ENCODE measurements at regions not wholly inside any gene's neighbourhood (a gene's known extent, or its start where the extent isn't known, plus 50 kb on each side); places are given as distances from the start of the nearest gene placed in this dataset.
"Not testable (repeated sequence)": the region's sequence is repeated elsewhere in the genome, so short reads cannot be mapped to it uniquely, and the experiment has no call there.

- no peak for FAIRE-seq
- DNase-seq (ENCODE audit: insufficient read length, low spot score) = no peak
- no peak for TF ChIP-seq POLR2A (IDR thresholded peaks at IDR 0.05; ENCODE audit: low read depth, low read length)
Measured at GRCh38 chrX:45622538-45622937, 421.9 kb upstream of the DIPK2B start.

GRCh38 chrX:45622042-45622423, 421.4 kb upstream of the DIPK2B start:
- no peak for FAIRE-seq
- no peak for TF ChIP-seq POLR2A (IDR thresholded peaks at IDR 0.05; ENCODE audit: low read depth, low read length)

GRCh38 chrX:45621376-45622041, 420.8 kb upstream of the DIPK2B start:
- no peak for TF ChIP-seq POLR2A (IDR thresholded peaks at IDR 0.05; ENCODE audit: low read depth, low read length)
- DNase-seq (ENCODE audit: insufficient read length, low spot score) (no peak), FAIRE-seq (no peak)

More at GRCh38 chrX:45622042-45622423, 421.4 kb upstream of the DIPK2B start:
- no peak for DNase-seq (ENCODE audit: insufficient read length, low spot score)

GRCh38 chrX:45619290-45619689, 418.6 kb upstream of the DIPK2B start:
- DNase-seq (ENCODE audit: insufficient read length, low spot score) (no peak), FAIRE-seq (no peak)
- TF ChIP-seq POLR2A (IDR thresholded peaks at IDR 0.05; ENCODE audit: low read depth, low read length) = no peak

GRCh38 chrX:45615591-45615990, 414.9 kb upstream of the DIPK2B start:
- not testable (repeated sequence) for FAIRE-seq; DNase-seq (ENCODE audit: insufficient read length, low spot score)

- DNase-seq (ENCODE audit: insufficient read length, low spot score) (no peak), FAIRE-seq (no peak)
- TF ChIP-seq POLR2A (IDR thresholded peaks at IDR 0.05; ENCODE audit: low read depth, low read length) = no peak
Measured at GRCh38 chrX:45614853-45615252, 414.2 kb upstream of the DIPK2B start.

GRCh38 chrX:45602151-45602550, 401.5 kb upstream of the DIPK2B start:
- TF ChIP-seq POLR2A (IDR thresholded peaks at IDR 0.05; ENCODE audit: low read depth, low read length) = no peak
- no peak for FAIRE-seq
- no peak for DNase-seq (ENCODE audit: insufficient read length, low spot score)

GRCh38 chrX:45601052-45601451, 400.4 kb upstream of the DIPK2B start:
- DNase-seq (ENCODE audit: insufficient read length, low spot score) (no peak), FAIRE-seq (no peak)
- no peak for TF ChIP-seq POLR2A (IDR thresholded peaks at IDR 0.05; ENCODE audit: low read depth, low read length)

- FAIRE-seq (no peak), DNase-seq (ENCODE audit: insufficient read length, low spot score) (no peak)
- no peak for TF ChIP-seq POLR2A (IDR thresholded peaks at IDR 0.05; ENCODE audit: low read depth, low read length)
Measured at GRCh38 chrX:45598861-45599260, 398.2 kb upstream of the DIPK2B start.

GRCh38 chrX:45596188-45596808, 395.6 kb upstream of the DIPK2B start:
- no peak for TF ChIP-seq POLR2A (IDR thresholded peaks at IDR 0.05; ENCODE audit: low read depth, low read length)
- no peak for DNase-seq (ENCODE audit: insufficient read length, low spot score)
- FAIRE-seq = no peak

- FAIRE-seq = no peak
- DNase-seq (ENCODE audit: insufficient read length, low spot score) = no peak
- TF ChIP-seq POLR2A (IDR thresholded peaks at IDR 0.05; ENCODE audit: low read depth, low read length) = no peak
Measured at GRCh38 chrX:45592101-45592500, 391.4 kb upstream of the DIPK2B start.

GRCh38 chrX:45591650-45592049, 391.0 kb upstream of the DIPK2B start:
- FAIRE-seq = no peak
- DNase-seq (ENCODE audit: insufficient read length, low spot score) = no peak
- no peak for TF ChIP-seq POLR2A (IDR thresholded peaks at IDR 0.05; ENCODE audit: low read depth, low read length)

GRCh38 chrX:45584717-45585116, 384.0 kb upstream of the DIPK2B start:
- no peak for FAIRE-seq
- TF ChIP-seq POLR2A (IDR thresholded peaks at IDR 0.05; ENCODE audit: low read depth, low read length) = no peak
- DNase-seq (ENCODE audit: insufficient read length, low spot score) = no peak

- DNase-seq (ENCODE audit: insufficient read length, low spot score) = no peak
- no peak for FAIRE-seq
- no peak for TF ChIP-seq POLR2A (IDR thresholded peaks at IDR 0.05; ENCODE audit: low read depth, low read length)
Measured at GRCh38 chrX:45577361-45577760, 376.7 kb upstream of the DIPK2B start.

GRCh38 chrX:45571453-45571852, 370.8 kb upstream of the DIPK2B start:
- FAIRE-seq = no peak
- no peak for DNase-seq (ENCODE audit: insufficient read length, low spot score)
- no peak for TF ChIP-seq POLR2A (IDR thresholded peaks at IDR 0.05; ENCODE audit: low read depth, low read length)

Measured in H54 (cell line).